HG02642 (cell line): ENCODE measurements at regions not wholly inside any gene's neighbourhood (a gene's known extent, or its start where the extent isn't known, plus 50 kb on each side); places are given as distances from the start of the nearest gene placed in this dataset.
"Not testable (repeated sequence)": the region's sequence is repeated elsewhere in the genome, so short reads cannot be mapped to it uniquely, and the experiment has no call there.

Experiments
- ATAC-seq: cut with Tn5 transposase; IDR thresholded peaks from one replicate; pipeline ENCODE4 v1.9.1; 2021; ENCODE audit warnings: mild to moderate bottlenecking; ENCODE audit not compliant: unreplicated experiment, poor library complexity

DNA sequence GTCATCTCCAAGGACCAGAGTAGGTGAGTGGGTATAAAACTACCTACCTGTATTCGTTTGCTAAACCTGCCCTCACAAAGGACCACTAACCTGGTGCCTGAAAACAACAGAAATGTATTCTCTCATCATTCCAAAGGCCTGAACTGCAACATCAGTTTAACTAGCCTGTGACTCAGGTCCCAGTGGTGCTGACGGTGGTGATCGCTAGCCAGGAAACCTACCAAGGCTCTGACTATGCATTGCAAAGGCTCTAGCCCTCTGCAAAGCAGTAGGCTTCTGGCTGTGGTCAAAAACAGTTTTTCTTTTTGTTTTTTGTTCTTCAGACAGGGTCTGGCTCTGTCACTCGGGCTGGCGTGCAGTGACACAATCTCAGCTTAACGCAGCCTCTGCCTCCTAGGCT, 107.5 kb downstream of the NPTX2 start:
- no peak for ATAC-seq

DNA sequence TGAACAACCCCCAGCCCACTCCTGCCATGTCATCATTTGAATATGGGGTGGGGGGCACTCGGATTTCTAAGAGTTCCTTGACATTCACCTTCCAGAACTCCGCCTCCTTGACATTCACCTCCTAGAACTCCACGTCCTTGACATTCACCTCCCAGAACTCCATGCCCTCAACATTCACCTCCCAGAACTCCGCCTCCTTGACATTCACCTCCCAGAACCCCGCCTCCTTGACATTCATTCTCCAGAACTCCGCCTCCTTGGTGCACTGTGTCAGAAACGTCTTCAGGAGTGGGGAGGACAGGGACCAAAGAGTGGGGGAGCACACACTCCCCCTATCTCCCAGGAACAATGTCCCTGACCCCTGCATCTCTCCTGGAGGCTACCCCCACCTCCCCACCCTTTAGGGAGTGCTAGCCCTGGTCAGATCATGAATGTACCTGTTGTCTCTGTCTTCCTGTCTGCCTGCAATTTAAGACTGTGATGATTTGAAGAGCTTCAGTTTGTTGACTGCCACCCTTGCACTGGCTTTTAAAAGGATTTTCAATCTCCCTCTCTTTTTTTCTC, 110.1 kb downstream of the NPTX2 start:
- ATAC-seq = no peak

DNA sequence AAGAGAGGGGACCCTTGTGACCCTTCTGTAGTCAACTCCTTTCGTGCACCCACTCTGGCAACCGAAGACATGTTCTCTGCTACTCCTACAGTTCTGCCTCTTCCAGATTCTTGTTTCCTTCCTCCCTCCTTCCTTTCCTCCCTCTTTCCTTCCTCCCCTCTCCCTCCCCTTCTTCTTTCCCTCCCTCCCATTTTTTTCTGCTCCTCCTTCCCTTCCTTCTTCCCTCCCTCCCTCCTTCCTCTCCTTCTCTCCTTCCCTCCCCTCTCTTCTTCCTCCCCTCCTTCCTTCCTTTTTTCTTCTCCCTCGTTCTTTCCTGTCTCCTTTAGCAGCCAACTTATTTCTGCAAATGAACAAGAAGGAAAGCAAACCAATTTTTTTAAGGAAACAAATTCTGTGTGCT, 111.5 kb downstream of the NPTX2 start:
- ATAC-seq = no peak

DNA sequence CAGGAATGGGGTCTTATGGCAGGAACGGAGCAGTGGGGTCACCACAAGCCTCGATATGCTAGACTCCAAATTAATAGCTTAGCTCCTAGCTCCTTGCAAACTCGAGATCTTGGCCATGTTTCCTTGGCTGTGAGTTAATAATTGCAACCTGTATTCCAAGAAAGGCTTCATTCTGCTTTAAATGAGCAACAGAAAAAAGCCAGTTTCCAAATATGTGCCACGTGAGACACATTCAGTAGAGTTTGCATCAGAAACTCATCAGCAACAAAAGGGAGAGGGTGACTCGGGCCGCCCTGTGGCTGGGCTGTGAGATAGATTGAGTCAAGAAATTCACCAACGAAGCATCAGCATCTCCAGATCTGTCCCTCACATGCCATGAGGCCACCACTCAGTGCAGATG, 112.0 kb downstream of the NPTX2 start:
- no peak for ATAC-seq

DNA sequence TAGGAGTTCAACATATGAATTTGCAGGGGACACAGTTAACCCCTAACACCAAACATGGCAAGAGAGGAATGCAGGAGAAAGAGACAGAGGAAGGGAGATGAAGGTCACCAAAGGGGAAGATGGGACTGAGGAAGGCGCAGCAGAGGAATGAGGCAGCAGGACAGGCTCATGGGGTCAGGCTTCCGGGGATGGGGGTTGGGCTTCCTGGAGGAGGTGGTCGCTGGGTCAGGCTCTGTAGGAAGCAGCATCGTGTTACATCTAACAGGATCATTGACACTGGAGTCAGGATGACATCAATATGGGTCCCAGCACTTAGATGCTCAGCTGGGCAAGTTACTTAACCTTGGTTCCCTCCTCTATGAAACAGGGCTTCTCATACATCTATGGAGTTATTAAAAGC, 113.2 kb downstream of the NPTX2 start:
- no peak for ATAC-seq

DNA sequence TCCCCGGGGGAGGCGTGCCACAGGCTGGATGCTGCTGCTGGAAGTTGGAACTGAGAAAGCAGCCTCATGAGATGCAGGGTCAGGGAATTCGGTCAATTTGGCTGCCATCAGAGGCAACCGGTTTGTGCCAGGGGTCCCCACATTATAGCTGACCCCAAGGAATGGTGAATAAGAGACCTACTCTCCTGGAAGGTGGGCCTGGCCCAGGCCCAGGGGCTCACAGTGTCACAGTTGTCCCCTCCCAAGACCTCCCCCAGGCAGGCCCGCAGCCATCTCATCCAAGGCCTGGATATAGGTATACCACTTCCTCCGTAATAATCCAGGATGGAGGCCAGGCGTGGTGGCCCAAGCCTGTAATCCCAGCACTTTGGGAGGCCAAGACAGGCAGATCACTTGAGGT, 114.6 kb downstream of the NPTX2 start:
- no peak for ATAC-seq

DNA sequence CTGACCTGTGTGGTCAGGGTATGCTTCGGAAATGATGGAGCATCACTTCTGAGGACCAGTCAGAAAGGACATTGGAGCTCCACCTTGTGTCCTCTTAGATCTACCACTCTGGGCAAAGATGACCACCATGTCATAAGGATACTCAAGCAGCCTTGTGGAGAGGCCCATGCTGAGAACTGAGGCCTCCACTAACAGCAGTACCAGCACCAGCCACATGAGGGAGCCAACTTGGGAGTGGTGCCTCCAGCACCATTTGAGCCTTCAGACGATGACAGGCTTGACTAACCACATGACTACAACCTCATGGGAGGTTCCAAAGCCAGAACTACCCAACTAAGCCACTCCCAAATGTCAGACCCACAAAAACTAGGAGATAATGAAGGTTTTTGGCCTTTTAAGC, 116.0 kb downstream of the NPTX2 start:
- no peak for ATAC-seq

DNA sequence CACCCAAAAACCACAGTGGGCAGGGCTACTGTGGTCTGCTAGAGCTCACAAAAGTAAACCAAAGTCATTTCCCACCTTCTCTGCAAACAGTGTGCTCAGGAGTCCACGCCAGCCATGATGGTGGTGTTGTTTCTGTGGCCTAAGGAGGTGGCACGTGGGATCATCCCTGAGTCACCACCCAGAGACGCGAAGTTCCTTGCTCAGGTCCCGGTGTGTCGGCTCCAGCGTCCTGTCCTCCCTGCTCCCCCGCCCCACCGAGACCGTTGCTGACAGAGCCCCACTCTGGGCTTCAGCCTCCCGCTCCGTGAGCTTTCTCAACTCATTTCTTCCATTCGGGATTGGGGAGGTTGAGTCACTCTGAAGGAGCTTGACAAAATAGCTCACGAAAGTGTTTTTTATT, 118.7 kb downstream of the NPTX2 start:
- ATAC-seq = no peak

DNA sequence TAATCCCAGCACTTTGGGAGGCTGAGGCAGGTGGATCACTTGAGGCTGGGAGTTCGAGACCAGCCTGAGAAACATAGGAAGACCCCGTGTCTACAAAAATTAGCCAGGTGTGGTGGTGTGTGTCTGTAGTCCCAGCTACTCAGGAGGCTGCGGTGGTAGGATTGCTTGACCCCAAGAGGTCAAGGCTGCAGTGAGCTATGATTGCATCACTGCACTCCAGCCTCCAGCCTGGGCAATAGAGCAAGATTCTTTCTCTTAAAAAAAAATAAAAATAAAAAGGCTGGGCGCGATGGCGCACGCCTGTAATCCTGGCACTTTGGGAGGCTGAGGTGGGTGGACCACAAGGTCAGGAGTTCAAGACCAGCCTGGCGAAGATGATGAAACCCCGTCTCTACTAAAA, 119.4 kb downstream of the NPTX2 start:
- ATAC-seq = not testable (repeated sequence)

DNA sequence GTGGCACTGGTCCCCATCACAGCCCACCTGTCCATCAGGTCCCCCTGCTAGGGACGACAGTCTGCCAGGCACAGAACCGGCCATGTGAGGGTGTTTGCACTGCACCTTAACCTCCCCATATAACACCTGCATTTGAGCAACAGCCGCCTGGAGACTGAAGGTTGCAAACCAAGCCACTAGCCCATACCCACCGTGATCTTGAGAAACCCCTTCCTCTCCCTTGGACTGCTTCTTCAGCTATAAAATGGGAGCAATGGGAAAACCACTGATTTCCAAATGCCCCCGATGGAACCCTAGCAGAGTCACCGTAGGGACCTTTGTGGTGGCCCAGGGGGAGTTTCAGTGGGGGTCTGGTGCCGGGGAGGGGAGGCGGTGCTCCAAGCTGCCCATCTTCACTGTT, 120.1 kb downstream of the NPTX2 start:
- no peak for ATAC-seq

DNA sequence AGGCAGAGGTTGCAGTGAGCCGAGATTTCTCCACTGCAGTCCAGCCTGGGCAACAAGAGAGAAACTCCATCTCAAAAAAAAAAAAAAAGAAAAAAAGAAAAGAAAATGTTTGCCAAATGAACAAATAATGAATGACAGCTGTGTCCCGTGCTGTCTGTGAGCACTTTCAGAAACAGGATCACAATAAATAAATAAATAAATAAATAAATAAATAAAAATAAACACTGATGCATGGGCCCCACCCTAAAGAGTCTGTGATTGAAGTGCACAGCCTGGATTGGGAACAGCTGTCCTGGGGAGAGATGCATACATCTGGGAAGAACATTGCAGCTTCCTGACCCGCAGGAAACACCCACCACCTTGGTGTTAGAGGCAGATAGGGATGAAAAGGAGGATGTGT, 123.6 kb downstream of the NPTX2 start:
- ATAC-seq = no peak

DNA sequence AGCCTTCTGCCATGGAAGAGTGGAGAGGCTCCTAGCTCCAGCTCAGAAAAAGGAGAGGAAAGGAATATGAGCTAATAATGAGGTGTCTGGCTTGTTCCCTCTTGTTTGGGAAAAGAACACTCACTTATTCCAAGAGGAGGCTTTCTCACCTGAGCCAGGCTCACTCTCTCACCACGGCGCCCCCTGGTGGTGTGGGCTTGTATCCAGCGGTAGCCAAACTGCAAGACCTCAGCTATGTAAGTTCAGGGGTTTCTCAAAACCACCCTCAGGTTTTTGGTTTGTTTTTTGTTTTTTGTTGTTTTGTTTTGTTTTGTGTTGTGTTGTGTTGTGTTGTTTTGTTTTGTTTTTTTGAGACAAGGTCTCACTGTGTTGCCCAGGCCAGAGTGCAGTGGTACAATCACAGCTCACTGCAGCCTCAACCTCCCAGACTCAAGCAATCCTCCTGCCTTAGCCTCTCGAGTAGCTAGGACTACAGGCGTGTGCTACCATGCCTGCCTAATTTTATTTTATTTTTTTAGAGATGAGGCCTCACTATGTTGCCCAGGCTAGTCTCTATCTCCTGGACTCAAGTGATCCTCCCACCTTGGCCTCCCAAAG, 124.0 kb downstream of the TMEM130 start:
- ATAC-seq = no peak

DNA sequence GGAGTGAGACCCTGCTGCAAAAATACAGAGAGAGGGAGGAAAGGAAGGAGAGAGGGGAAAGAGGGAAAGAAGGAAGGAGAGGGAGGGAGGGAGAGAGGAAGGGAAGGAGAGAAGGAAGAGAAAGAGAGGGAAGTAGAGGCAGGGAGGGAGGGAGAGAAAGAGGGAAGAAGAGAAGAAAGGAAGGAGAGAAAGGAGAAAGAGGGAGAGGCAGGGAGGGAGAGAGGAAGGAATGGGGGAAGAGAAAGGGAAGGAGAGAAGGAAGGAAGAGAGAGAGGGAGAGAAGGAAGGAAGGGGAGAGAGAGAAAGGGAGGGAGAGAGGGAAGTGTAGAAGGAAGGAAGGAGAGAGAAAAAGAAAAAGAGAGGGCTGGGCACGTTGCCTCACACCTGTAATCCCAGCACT, 121.7 kb downstream of the TMEM130 start:
- no peak for ATAC-seq

DNA sequence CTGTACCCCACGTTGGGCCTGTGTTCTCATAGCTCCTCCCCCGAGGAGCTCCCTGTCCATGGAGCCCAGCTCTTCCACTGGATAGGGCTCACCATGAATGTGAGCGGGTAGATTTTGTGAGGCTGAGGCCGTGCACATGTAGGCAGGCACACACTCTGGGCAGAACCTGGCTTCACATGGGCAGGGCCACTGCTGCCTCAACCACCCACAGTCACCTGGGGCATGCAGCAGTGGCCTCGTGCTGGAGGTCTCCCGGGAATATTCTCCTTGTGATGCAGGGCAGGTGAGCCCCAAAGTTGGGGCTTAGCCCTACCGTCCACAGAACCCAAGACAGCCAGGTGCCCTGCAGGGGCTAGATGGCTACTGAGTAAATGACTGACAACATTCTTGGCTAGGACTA, 116.6 kb downstream of the TMEM130 start:
- ATAC-seq = no peak

DNA sequence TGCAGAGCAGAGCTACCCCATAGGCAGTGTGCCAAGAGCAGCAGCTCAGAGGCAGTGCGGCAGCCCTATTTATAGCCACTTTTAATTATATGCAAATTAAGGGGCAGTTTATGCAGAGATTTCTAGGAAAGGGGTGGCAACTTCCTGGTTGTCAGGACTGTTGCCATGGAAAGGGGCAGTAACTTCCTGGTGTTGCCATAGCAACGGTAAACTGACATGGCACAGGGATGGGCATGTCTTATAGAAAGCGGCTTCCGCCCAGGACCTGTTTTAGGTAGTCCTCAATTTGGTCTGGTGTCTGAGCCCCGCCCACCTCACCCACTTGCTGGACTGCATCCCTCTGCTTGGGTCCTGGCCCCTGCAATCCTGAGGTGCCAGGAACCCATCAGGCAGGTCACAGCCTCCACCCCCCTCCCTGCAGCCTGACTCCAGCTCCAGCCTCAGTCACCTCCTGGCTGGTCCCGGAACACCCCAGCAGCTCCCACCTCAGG, 115.8 kb downstream of the TMEM130 start:
- ATAC-seq = no peak

DNA sequence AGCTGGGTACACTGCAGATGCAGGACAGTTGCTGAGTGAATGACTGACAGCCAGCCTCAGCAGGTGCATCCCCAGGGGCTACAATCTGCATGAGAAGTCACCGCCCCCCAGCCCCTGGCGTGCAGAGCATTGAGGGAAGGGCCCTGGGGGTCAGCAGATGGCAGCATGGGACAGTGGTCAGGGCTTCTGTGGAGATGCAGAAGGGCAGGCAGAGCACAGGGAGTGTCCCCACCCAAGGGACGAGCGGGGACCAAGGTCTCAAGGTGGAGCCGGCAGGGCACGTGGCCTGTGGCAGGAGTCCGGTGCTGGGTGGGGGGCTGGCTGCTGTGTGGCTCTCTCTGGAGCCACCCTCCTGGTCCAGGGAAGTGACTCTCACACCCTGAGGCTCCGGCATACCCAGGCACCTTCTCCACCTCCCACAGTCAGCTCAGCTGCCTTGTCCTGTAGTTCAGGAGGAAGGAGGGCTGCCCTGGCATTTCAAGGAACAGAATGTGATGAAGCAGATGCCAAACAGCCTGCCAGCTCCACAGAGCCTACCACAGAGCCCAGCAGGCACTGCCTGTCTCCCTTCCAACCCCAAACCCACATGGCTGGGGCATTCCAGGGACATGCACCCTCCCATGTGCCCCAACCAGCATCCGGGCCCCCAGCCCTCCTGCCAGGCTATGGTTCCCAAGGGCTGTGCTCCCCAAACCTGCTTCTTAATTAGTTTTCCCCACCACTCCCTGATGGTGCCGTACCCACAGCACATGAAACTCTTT, 114.5 kb downstream of the TMEM130 start:
- no peak for ATAC-seq

DNA sequence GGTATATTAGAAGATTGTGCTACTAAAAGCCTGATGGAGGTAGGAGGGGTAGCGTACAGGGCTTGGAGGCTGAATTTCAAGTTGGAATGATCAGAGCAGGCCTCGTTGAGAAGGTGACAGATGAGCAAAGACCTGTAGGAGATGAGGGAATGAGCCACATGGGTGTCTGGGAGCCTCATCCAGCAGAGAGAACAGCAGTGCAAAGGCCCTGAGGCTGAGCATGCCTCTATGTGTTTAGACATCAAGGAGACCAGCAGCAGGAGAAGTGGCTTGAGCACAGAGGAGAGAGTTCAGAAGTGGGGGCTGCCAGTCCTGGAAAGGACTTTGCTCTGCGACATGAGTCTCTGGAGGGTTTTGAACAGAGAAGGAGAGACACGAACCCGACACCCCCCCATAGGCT, 111.7 kb downstream of the TMEM130 start:
- ATAC-seq = no peak

DNA sequence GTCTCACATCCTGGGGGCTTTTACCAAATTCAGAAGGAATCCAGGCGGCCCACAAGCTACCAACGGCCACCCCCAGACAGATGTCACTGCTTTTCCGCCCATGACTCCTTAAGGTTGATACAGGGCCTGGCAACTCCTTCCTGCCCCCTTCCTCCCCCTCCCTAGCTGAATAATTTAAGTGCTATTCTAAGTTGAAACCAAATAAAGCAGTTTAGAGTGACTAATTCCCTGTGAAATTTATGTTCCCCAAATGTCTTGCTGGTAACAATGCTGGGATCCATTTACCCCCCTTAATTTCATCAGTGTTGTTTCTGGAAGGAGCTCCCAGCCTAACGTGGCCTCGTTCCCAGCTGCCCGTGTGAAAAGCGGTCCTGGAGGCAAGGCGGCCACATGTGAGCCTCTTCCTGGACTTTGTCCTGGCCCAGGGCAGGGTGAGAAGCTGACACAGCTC, 109.6 kb downstream of the TMEM130 start:
- ATAC-seq = no peak

DNA sequence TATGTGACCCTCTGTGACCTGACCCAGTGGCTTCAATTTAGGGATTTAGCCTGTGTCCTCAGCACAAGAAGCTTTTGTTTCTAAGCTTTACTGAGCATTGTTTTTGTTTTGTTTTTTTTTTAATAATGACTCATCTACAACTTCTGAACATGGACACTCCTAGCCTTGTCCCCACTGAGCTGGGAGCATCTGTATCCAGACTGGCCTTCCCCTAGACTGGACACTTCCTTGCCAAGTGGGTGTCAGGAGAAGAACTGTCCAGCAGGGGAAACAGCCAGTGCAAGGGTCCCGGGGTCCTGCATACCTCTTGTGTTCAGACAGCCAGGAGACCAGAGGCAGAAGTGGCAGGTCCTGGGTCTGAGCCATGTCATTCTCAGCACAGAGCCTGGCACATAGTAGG, 108.6 kb downstream of the TMEM130 start:
- no peak for ATAC-seq

DNA sequence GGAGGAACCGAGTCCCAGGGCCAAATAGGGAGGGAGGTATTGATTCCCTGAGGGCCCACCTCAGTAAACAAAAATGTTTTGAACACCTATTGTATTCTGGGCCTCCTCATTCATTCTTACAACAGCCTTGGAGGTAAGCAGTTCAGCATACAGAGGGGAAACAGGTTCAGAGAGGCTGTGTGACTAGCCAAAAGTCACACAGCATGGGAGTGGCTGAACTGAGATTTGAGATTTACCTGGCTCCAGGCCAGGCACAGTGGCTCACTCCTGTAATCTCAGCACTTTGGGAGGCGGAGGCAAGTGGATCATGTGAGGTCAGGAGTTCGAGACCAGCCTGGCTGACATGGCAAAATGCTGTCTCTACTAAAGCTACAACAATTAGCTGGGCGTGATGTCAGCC, 107.2 kb downstream of the TMEM130 start:
- ATAC-seq = no peak

DNA sequence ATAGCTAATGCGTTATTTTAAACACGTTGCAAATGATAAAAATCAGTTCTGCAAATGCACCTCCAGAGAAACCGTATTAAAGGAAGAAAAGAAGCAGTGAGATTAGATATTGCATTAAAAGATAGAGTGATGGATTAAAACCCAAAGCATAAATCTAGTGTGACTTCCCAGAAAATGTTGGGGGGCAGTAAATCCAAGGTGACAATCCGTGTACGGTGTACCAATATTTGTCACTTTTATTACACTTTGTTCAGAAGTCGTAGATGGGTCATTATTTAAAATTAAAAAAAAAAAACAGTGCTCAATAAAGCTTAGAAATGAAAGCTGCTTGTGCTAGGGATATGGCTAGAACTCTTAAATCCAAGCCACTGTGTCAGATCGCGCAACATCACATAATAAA, 106.4 kb downstream of the TMEM130 start:
- no peak for ATAC-seq

DNA sequence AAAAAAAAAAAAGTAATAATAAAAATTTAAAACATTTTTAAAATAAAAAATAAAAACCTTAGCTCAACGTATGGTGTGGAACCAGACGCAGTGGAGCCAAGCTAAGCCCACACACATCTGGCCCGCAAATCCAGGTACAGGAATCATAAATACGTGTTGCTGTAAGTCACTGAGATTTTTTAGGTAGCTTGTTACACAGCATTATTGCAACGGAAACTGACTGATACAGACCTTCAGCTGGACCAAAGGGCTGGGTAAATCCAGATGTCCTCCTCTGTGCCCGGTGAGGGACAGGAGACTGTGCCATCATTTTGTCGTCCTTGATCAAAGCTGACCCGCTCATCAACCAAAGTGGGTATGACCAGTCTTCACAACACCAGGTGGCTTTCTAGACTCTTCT, 104.9 kb downstream of the TMEM130 start:
- ATAC-seq = no peak
